Activated naive CD4-positive, alpha-beta T cell treated with anti-CD3 and anti-CD28 coated beads, Interleukin-2, amount 50 U/mL, for 72 hours (primary cell): ENCODE measurements at regions not wholly inside any gene's neighbourhood (a gene's known extent, or its start where the extent isn't known, plus 50 kb on each side); places are given as distances from the start of the nearest gene placed in this dataset.

Experiments
- ATAC-seq, 2 donors: fragments of 150-1000 bp; cut with Tn5 transposase; 2 replicates each; pipeline ENCODE4 v1.10.0; 2021; ENCODE audit warnings: mild to moderate bottlenecking in 2 of 2, moderate library complexity in 2 of 2
- DNase-seq, 2 donors: peaks; one replicate each; pipeline ENCODE4 v3.0.0; 2021 to 2022; ENCODE audit warnings: low spot score in 2 of 2
- H3K27ac Mint-ChIP-seq, 2 donors: one replicate each; pipeline ENCODE4 v1.8.0; 2022; ENCODE audit warnings: mild to moderate bottlenecking in 2 of 2, mixed read lengths in 2 of 2
- H3K36me3 Mint-ChIP-seq, 2 donors: one replicate each; pipeline ENCODE4 v1.8.0; 2022; ENCODE audit warnings: mixed read lengths in 2 of 2
- H3K9me3 Mint-ChIP-seq, 2 donors: one replicate each; pipeline ENCODE4 v1.8.0; 2022; ENCODE audit warnings: mixed read lengths in 2 of 2

- Mint-ChIP-seq H3K9me3 (no peaks in the 10 kb centered on the region), H3K36me3 (no peaks in the 10 kb centered on the region), H3K27ac (no peak overlapping the region)
- no peak for ATAC-seq
- no peak for DNase-seq
Measured at GRCh38 chr9:109707355-109707754, 72.6 kb upstream of the PALM2AKAP2 start.

DNA sequence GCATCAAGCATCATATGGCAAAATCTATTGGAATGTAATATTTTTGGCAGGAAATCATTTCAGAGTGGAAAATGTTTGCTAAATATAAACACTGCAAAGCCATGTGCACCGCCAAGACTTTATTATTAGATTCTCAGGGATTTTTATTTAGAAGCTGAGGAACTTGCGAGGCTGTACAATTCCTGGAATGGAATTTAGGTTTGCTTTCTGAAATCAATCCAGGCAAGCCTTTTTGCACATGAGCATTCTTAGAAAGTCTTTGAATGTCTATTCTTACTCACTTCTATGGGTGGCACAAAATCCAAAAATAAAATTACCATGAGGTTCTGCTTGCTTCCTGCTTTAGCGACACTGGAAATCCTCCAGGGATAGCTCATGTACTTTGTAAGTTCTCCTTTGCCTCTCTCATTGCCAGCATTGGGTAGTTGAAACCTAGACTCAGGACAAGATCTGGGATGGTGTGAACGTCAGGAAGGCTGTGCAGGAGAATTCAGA, 71.5 kb upstream of the PALM2AKAP2 start:
- DNase-seq, result no peak
- Mint-ChIP-seq H3K27ac (no peak overlapping the region), H3K9me3 (no peaks in the 10 kb centered on the region), H3K36me3 (no peaks in the 10 kb centered on the region)
- ATAC-seq, result no peak

DNA sequence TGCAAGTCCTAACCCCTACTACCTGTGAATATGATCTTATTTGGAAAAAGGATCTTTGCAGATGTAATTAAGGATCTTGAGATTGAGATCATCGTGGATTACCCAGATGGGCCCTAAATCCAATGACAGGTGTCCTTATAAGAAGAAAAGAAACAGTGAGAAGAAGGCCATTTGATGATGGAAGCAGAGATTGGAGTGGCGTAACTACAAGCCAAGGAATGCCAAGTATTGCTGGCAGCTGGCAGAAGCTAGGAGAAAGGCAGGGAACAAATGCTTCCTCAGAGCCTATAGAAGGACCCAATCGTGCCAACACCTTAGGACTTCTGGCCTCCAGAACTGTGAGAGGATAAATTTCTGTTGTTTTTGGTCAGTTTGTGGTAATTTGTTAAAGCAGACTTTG, 70.1 kb upstream of the PALM2AKAP2 start:
- Mint-ChIP-seq H3K27ac (no peak overlapping the region), H3K9me3 (no peaks in the 10 kb centered on the region), H3K36me3 (no peaks in the 10 kb centered on the region)
- ATAC-seq (no peak), DNase-seq (no peak)

GRCh38 chr9:109710830-109711229, 69.2 kb upstream of the PALM2AKAP2 start:
- DNase-seq (no peak), ATAC-seq (no peak)
- H3K27ac Mint-ChIP-seq, result no peak overlapping the region
- no peaks in the 10 kb centered on the region for H3K9me3 Mint-ChIP-seq
- no peaks in the 10 kb centered on the region for H3K36me3 Mint-ChIP-seq

DNA sequence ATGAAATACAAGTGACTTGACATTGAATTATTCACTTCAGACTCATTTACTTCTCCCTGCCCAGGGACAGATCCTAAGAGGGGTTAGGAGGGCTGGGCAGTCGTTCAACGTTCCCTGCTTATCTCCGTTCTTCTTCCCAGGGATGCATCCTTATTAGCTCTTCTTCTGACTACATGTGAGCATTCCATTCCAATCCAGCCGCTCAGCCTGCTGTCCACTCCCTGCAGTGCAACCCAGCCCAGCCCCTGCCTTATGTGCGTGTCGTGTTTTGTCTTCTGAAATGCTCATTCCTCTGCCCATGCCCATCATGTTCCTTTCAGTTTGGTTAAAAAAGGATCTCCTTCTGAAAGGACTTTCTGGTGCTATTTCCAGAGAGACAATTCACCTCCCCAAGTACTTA, 64.7 kb upstream of the PALM2AKAP2 start:
- Mint-ChIP-seq H3K9me3 (no peaks in the 10 kb centered on the region), H3K36me3 (no peaks in the 10 kb centered on the region), H3K27ac (no peak overlapping the region)
- ATAC-seq (no peak), DNase-seq (no peak)

DNA sequence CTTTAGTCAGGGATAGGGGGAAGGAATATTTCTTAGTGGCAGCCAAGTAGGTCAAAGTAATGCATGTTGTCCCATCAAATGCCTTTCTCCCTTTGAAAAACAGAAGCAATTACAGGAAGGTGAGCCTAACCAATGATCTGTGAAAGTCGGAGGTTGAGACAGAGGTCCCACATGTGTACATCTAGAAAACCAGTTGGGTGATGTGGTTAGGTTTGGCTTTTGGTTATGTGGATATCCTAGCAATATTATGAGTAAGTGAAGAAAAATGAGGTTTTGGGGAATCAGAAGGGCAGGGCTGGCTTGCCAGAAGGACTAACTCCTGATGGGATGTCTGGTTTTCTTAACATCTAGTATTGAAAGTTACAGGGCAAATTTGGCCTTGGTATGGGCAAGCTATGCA, 63.4 kb upstream of the PALM2AKAP2 start:
- Mint-ChIP-seq H3K27ac (no peak overlapping the region), H3K9me3 (no peaks in the 10 kb centered on the region), H3K36me3 (no peaks in the 10 kb centered on the region)
- ATAC-seq (no peak), DNase-seq (no peak)

DNA sequence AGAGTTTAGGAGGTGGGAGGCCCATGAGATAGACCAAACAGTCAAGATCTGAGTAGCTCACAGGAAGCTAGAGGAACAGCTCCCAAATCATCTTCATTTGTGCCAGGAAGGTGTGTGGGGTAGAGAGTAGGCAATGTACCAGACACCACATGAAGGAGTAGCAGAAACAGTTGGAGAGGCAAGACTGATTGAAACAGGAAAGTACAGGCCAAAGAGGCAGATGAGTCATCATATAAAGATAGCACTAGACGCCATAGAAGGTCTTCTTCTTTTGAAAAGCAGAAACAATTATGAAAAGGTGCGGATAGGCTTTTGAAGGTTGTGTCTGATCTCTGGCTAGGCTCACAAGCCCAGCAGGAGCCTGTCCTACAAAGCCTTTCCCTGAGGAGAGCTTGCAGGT, 62.7 kb upstream of the PALM2AKAP2 start:
- Mint-ChIP-seq H3K36me3 (no peaks in the 10 kb centered on the region), H3K9me3 (no peaks in the 10 kb centered on the region), H3K27ac (no peak overlapping the region)
- ATAC-seq, result peak in 1 of 2 donors; percentile 20
- DNase-seq, result no peak

GRCh38 chr9:109718861-109719260, 61.1 kb upstream of the PALM2AKAP2 start:
- no peaks in the 10 kb centered on the region for H3K9me3 Mint-ChIP-seq
- no peak overlapping the region for H3K27ac Mint-ChIP-seq
- ATAC-seq (no peak), DNase-seq (no peak)
- no peaks in the 10 kb centered on the region for H3K36me3 Mint-ChIP-seq

DNA sequence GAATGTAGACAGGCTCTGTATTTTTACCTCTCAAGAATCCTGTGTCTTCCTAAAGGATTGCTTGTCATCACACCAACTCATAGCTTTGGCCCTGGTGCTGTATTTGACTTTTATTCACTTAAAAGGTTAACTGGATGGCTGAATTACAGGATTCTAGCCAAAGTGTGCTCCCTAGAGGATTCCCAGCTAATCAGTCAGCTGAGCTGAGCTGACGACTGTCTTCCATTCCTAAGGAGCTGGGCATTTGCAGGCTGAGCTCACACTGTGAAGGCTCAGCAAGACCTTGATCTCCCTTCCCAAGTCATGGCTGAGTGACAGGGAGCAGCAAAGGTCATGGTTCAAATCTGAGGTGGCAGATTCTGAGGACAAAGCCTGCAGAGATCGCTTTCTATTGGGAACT, 59.0 kb upstream of the PALM2AKAP2 start:
- ATAC-seq (no peak), DNase-seq (no peak)
- no peak overlapping the region for H3K27ac Mint-ChIP-seq
- H3K36me3 Mint-ChIP-seq, result no peaks in the 10 kb centered on the region
- no peaks in the 10 kb centered on the region for H3K9me3 Mint-ChIP-seq

GRCh38 chr9:109722007-109722406, 58.0 kb upstream of the PALM2AKAP2 start:
- ATAC-seq (no peak), DNase-seq (no peak)
- Mint-ChIP-seq H3K36me3 (no peaks in the 10 kb centered on the region), H3K27ac (no peak overlapping the region), H3K9me3 (no peaks in the 10 kb centered on the region)

GRCh38 chr9:109723781-109724180, 56.2 kb upstream of the PALM2AKAP2 start:
- no peaks in the 10 kb centered on the region for H3K36me3 Mint-ChIP-seq
- no peak for DNase-seq
- no peaks in the 10 kb centered on the region for H3K9me3 Mint-ChIP-seq

DNA sequence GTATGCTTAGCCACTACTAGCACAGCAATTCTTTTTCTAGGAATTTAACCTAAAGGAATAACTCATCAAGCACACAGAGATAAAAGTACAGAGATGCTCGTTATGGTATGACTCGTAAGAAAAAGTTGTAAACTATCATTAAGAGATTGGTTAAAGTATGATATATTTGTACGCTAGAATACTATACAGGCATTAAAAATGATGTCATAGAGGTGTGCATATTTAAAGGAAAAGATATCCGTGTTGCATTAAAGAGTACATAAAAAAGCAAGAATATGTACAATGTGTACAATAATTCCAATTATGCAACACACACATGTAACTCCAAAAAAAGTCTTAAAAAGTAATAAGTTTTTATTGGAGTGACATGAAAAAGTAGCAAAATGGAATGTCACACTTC, 54.5 kb upstream of the PALM2AKAP2 start:
- Mint-ChIP-seq H3K9me3 (no peaks in the 10 kb centered on the region), H3K27ac (no peak overlapping the region), H3K36me3 (no peaks in the 10 kb centered on the region)
- ATAC-seq (no peak), DNase-seq (no peak)

More at GRCh38 chr9:109723781-109724180, 56.2 kb upstream of the PALM2AKAP2 start:
- no peak overlapping the region for H3K27ac Mint-ChIP-seq
- no peak for ATAC-seq

GRCh38 chr9:109726119-109726518, 53.9 kb upstream of the PALM2AKAP2 start:
- ATAC-seq (no peak), DNase-seq (no peak)
- Mint-ChIP-seq H3K27ac (no peak overlapping the region), H3K9me3 (no peaks in the 10 kb centered on the region), H3K36me3 (no peaks in the 10 kb centered on the region)

GRCh38 chr9:109728686-109729300, 51.2 kb upstream of the PALM2AKAP2 start:
- peaks cover 0 to 4% of the 10 kb centered on the region in 2 donors for H3K9me3 Mint-ChIP-seq
- no peak overlapping the region for H3K27ac Mint-ChIP-seq
- no peaks in the 10 kb centered on the region for H3K36me3 Mint-ChIP-seq
- DNase-seq, result no peak
- no peak for ATAC-seq

DNA sequence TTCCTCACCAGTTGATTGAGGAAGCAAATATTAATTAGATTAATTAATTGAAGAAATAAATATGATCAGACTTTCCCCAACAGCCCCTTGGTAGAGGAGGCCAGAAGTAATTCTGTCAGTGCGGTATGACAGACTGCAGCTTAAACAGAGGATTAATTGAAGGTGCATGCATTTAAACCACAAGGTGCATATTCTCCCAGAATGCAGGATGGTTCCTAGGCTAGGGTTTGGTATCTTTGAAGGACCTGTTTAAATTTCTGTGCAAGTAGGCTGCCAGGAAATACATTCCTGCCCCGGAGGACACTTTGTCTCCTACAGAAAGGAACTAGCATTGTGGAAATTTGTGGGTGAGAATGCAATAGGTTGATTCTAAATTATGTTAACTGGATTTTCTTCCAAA, 50.5 kb upstream of the PALM2AKAP2 start:
- Mint-ChIP-seq H3K9me3 (peaks cover 0 to 4% of the 10 kb centered on the region in 2 donors), H3K36me3 (no peaks in the 10 kb centered on the region), H3K27ac (no peak overlapping the region)
- DNase-seq, result no peak
- no peak for ATAC-seq
